HepG2 (cell line): ENCODE measurements at regions not wholly inside any gene's neighbourhood (a gene's known extent, or its start where the extent isn't known, plus 50 kb on each side); places are given as distances from the start of the nearest gene placed in this dataset.

Experiments
- ATAC-seq: fragments of 200-7000 bp; cut with Tn5 transposase; 3 replicates; pipeline ENCODE4 v1.9.1; 2020; ENCODE audit warnings: mild to moderate bottlenecking, moderate library complexity
- BruUV-seq: library from RNA; stranded (reverse); fragments of 400-500 nt; replicated peaks from 2 replicates; lab custom pipeline; 2021; lab: Mats Ljungman, UMichigan
- CTCF ChIA-PET: fragments of 300-600 bp; formaldehyde crosslinking; extraction: SDS; loops from one replicate; lab custom pipeline; 2021; ENCODE audit warnings: low total read pairs, inconsistent platforms, low intra/inter-chr PET ratio; lab: Yijun Ruan, JAX
- POLR2A ChIA-PET: fragments of 350-600 bp; sonication (Branson Sonifier 250); formaldehyde crosslinking; loops from one replicate; lab custom pipeline; 2020; ENCODE audit warnings: antibody characterized with exemption, inconsistent platforms; lab: Yijun Ruan, JAX
- DNase-seq: peaks from one replicate; pipeline ENCODE4 v3.0.0-alpha.2; 2015; ENCODE audit warnings: low spot score
- FAIRE-seq: peaks from 3 replicates; lab custom pipeline; 2011; peaks lifted over from hg19 to GRCh38; lab: Jason Lieb, UNC
- H2AFZ ChIP-seq: one replicate; pipeline ENCODE4 v1.6.1; 2011; ENCODE audit warnings: low read length, inconsistent platforms
- H3K27ac ChIP-seq: fragments of 300-600 bp; 3 replicates; pipeline ENCODE4 v1.8.0; 2011; ENCODE audit warnings: mixed run types, mild to moderate bottlenecking, mixed read lengths, low read length, inconsistent platforms; ENCODE audit not compliant: insufficient read depth; ENCODE audit errors: extremely low read length
- H3K27me3 ChIP-seq, 2 experiments: fragments of 200-600 bp in 1 of 2; 2 replicates in 1 of 2; 3 replicates in 1 of 2; pipeline versions ENCODE4 v1.6.0 to v1.8.0; 2011; ENCODE audit warnings: low read length in 2 of 2, mild to moderate bottlenecking in 2 of 2, moderate library complexity in 2 of 2, inconsistent platforms in 1 of 2; ENCODE audit not compliant: insufficient read depth in 2 of 2, control insufficient read depth in 1 of 2
- H3K36me3 ChIP-seq, 2 experiments: fragments of 200-600 bp in 1 of 2; replicated peaks in 1 of 2; 2 replicates in 1 of 2; 3 replicates in 1 of 2; pipeline versions ENCODE4 v1.5.1 to v1.8.0; 2011; ENCODE audit warnings: low read length in 2 of 2, inconsistent platforms in 1 of 2; ENCODE audit not compliant: insufficient read depth in 2 of 2, control insufficient read depth in 1 of 2
- H3K4me1 ChIP-seq: 2 replicates; pipeline ENCODE4 v1.5.1; 2012; ENCODE audit warnings: low read length, inconsistent platforms; ENCODE audit not compliant: insufficient read depth
- H3K4me2 ChIP-seq: 2 replicates; pipeline ENCODE4 v1.6.0; 2011; ENCODE audit warnings: low read depth, low read length, inconsistent platforms
- H3K4me3 ChIP-seq, 3 experiments: fragments of 200-600 bp in 1 of 3; sonication (generic), shearing (Covaris generic) in 1 of 3; replicated peaks in 1 of 3; 2 replicates each; pipeline ENCODE4 v1.5.1; 2011 to 2016; ENCODE audit warnings: low read length in 3 of 3, inconsistent platforms in 2 of 3, low read depth in 2 of 3, mild to moderate bottlenecking in 2 of 3, control low read depth in 1 of 3, mixed read lengths in 1 of 3; ENCODE audit not compliant: insufficient read depth in 1 of 3
- H3K79me2 ChIP-seq: one replicate; pipeline ENCODE4 v1.6.1; 2011; ENCODE audit warnings: low read length, inconsistent platforms; ENCODE audit not compliant: insufficient read depth
- H3K9ac ChIP-seq: 2 replicates; pipeline ENCODE4 v1.6.0; 2011; ENCODE audit warnings: mild to moderate bottlenecking, low read depth, low read length, inconsistent platforms; ENCODE audit not compliant: insufficient read depth
- H3K9me3 ChIP-seq: 2 replicates; pipeline ENCODE4 v1.5.1; 2012; ENCODE audit warnings: mild to moderate bottlenecking, low read length
- H4K20me1 ChIP-seq: 2 replicates; pipeline ENCODE4 v1.6.0; 2011; ENCODE audit warnings: inconsistent platforms, mild to moderate bottlenecking, low read length, moderate library complexity; ENCODE audit not compliant: insufficient read depth
- BRCA1 ChIP-seq: sonication (generic); formaldehyde crosslinking; IDR thresholded peaks from 2 replicates; pipeline ENCODE4 v1.4.0; 2020; ENCODE audit warnings: missing genetic modification reagents
- GATA4 ChIP-seq: sonication (generic); IDR thresholded peaks from 2 replicates; pipeline ENCODE4 v1.6.1; 2016; ENCODE audit warnings: antibody characterized with exemption, low read depth, borderline replicate concordance
- HNRNPUL1 ChIP-seq: fragments of 200-400 bp; formaldehyde crosslinking; IDR thresholded peaks from 2 replicates; pipeline ENCODE4 v1.6.1; 2017; ENCODE audit warnings: low read depth, mild to moderate bottlenecking, low read length, moderate library complexity
- KDM6A ChIP-seq: IDR thresholded peaks from 2 replicates; pipeline ENCODE4 v1.6.1; 2016; ENCODE audit warnings: low read depth
- KLF9 ChIP-seq: IDR thresholded peaks from 2 replicates; pipeline ENCODE4 v1.6.1; 2016; ENCODE audit warnings: low read depth
- MAFK ChIP-seq, 2 experiments: IDR thresholded peaks in 1 of 2; conservative IDR thresholded peaks in 1 of 2; 2 replicates each; pipeline ENCODE4 v1.6.1; 2011; ENCODE audit warnings: improper control_type of control experiment in 2 of 2, low read length in 2 of 2
- NR2F6 ChIP-seq, 2 experiments: IDR thresholded peaks; 2 replicates each; pipeline ENCODE4 v1.6.1; 2016; ENCODE audit warnings: antibody characterized with exemption in 1 of 2, mild to moderate bottlenecking in 1 of 2
- RAD51 ChIP-seq: fragments of 450-650 bp; IDR thresholded peaks from 2 replicates; pipeline ENCODE4 v1.6.1; 2016; ENCODE audit warnings: borderline replicate concordance
- ZMAT3 ChIP-seq: sonication (generic); formaldehyde crosslinking; conservative IDR thresholded peaks from 2 replicates; pipeline ENCODE4 v1.7.0; 2021; ENCODE audit warnings: missing genetic modification reagents
- ZNF317 ChIP-seq: sonication (generic); formaldehyde crosslinking; IDR thresholded peaks from 2 replicates; pipeline ENCODE4 v1.5.0; 2020; ENCODE audit warnings: mild to moderate bottlenecking, missing genetic modification reagents
- ZNF329 ChIP-seq: sonication (generic); formaldehyde crosslinking; IDR thresholded peaks from 2 replicates; pipeline ENCODE4 v1.9.0; 2021; ENCODE audit warnings: low read depth, mild to moderate bottlenecking, missing genetic modification reagents
- ZNF781 ChIP-seq: sonication (generic); formaldehyde crosslinking; IDR thresholded peaks from 2 replicates; pipeline ENCODE4 v1.5.1; 2020; ENCODE audit warnings: borderline replicate concordance, mild to moderate bottlenecking, missing genetic modification reagents; ENCODE audit errors: not compliant biosample characterization
- ZNF788 ChIP-seq: sonication (generic); formaldehyde crosslinking; IDR thresholded peaks from 2 replicates; pipeline ENCODE4 v1.5.0; 2020; ENCODE audit warnings: mild to moderate bottlenecking, missing genetic modification reagents, borderline replicate concordance
- WGBS: methylation state at CpG from one replicate; pipeline ENCODE4 v1.1.6; 2017; ENCODE audit warnings: low lambda C conversion rate; 5-methylcytosine and 5-hydroxymethylcytosine counted together
- in situ Hi-C: cut with HindIII; loops from 2 replicates; pipeline ENCODE4 v1.10.0; 2017; ENCODE audit warnings: low pct_unique_long_range_greater_than_20kb; ENCODE audit not compliant: extremely low pct_ligation_motif_present
- intact Hi-C: fragments of 100-400 bp; cut with micrococcal nuclease; formaldehyde crosslinking; loops from one replicate; pipeline ENCODE4 v1.10.0; 2022; ENCODE audit not compliant: unreplicated experiment
- TF ChIP-seq, protein P1 (sequence below): sonication (generic); formaldehyde crosslinking; IDR thresholded peaks from 2 replicates; pipeline ENCODE4 v1.5.1; 2020; ENCODE audit warnings: mild to moderate bottlenecking, missing genetic modification reagents
- TF ChIP-seq, protein P2 (sequence below): sonication (generic); formaldehyde crosslinking; IDR thresholded peaks from 2 replicates; pipeline ENCODE4 v1.4.0; 2020; ENCODE audit warnings: missing genetic modification reagents, borderline replicate concordance
- TF ChIP-seq, protein P3 (sequence below), 2 experiments: fragments of 450-650 bp in 1 of 2; sonication (generic) in 1 of 2; formaldehyde crosslinking; IDR thresholded peaks; 2 replicates each; pipeline versions ENCODE4 v1.5.0 to v1.8.0; 2020 to 2022; ENCODE audit warnings: mild to moderate bottlenecking in 1 of 2, missing genetic modification reagents in 1 of 2

DNA sequence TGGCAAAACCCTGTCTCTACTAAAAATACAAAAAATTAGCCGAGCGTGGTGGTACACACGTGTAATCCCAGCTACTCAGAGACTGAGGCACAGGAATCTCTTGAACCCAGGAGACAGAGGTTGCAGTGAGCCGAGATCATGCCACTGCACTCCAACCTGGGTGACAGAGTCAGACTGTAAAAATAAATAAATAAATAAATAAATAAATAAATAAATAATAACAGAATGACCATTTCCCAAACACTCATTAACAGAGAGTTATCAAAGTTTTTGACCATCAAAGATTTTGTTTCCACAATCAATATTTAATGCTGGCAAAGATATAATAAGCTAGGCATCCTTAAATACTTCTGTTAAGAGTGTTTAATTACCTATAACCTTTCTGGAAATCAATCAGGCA, 299.4 kb downstream of the KCTD12 start (continued):
- TF ChIP-seq, protein P1, sequence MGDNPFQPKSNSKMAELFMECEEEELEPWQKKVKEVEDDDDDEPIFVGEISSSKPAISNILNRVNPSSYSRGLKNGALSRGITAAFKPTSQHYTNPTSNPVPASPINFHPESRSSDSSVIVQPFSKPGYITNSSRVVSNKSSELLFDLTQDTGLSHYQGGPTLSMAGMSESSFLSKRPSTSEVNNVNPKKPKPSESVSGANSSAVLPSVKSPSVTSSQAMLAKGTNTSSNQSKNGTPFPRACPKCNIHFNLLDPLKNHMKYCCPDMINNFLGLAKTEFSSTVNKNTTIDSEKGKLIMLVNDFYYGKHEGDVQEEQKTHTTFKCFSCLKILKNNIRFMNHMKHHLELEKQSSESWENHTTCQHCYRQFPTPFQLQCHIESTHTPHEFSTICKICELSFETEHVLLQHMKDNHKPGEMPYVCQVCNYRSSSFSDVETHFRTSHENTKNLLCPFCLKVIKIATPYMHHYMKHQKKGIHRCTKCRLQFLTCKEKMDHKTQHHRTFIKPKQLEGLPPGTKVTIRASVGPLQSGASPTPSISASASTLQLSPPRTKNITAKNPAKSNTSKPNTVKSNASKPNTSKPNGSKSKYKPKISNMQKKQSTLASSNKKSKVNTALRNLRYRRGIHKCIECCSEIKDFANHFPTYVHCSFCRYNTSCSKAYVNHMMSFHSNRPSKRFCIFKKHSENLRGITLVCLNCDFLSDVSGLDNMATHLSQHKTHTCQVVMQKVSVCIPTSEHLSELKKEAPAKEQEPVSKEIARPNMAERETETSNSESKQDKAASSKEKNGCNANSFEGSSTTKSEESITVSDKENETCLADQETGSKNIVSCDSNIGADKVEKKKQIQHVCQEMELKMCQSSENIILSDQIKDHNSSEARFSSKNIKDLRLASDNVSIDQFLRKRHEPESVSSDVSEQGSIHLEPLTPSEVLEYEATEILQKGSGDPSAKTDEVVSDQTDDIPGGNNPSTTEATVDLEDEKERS (CRISPR knock-in tag): no peak
- TF ChIP-seq HNRNPUL1: no peak

DNA sequence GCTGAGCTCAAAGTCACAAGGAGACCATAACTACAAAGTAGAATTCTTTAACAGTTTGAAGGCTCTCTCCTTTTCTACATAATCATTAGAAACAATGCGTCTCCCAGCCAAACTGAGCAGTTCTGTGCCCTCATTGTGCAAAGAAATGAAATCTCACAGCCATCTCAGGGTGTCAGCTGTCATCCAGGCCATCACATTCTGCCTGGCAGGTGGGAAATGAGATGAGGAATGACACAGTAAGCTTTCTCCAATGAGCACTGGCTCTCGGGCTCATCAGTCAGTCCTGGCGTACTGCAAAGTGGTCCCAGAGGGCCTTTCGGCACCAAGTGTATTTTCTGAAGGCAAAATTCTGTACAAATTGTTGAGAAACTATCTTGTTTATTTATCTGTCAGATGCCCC, 306.5 kb downstream of the KCTD12 start:
- Histone ChIP-seq H3K4me3 (no peak overlapping the region), H3K4me1 (no peaks in the 10 kb centered on the region), H3K27me3 (no peaks in the 10 kb centered on the region; a peak in 1 of 5 replicates), H4K20me1 (no peaks in the 10 kb centered on the region), H3K36me3 (no peaks in the 10 kb centered on the region), H3K9me3 (peaks cover 6% of the 10 kb centered on the region; the same call in 1 of the 2 replicates), H3K27ac (no peak overlapping the region), H3K4me2 (no peak overlapping the region), H3K9ac (no peak overlapping the region), H3K79me2 (no peaks in the 10 kb centered on the region), H2AFZ (no peak overlapping the region)
- BruUV-seq: no TSS peak
- in situ Hi-C loops (no loop called here), intact Hi-C loops (no loop called here)
- no peak for FAIRE-seq
- ATAC-seq: no peak
- WGBS: 0% methylated on average over 4 of the region's 4 CpGs
- POLR2A ChIA-PET: no interaction called here
- CTCF ChIA-PET: no interaction called here
- no peak for DNase-seq
- TF ChIP-seq ZMAT3 (CRISPR knock-in tag): no peak
- TF ChIP-seq NR2F6 (IDR thresholded peaks at IDR 0.05): no peak
- TF ChIP-seq NR2F6 (CRISPR knock-in tag; IDR thresholded peaks at IDR 0.05): no peak
- TF ChIP-seq GATA4: no peak
- TF ChIP-seq KLF9 (CRISPR knock-in tag): no peak
- TF ChIP-seq BRCA1 (CRISPR knock-in tag): no peak
- no peak for TF ChIP-seq ZNF317 (CRISPR knock-in tag)
- TF ChIP-seq, protein P2, sequence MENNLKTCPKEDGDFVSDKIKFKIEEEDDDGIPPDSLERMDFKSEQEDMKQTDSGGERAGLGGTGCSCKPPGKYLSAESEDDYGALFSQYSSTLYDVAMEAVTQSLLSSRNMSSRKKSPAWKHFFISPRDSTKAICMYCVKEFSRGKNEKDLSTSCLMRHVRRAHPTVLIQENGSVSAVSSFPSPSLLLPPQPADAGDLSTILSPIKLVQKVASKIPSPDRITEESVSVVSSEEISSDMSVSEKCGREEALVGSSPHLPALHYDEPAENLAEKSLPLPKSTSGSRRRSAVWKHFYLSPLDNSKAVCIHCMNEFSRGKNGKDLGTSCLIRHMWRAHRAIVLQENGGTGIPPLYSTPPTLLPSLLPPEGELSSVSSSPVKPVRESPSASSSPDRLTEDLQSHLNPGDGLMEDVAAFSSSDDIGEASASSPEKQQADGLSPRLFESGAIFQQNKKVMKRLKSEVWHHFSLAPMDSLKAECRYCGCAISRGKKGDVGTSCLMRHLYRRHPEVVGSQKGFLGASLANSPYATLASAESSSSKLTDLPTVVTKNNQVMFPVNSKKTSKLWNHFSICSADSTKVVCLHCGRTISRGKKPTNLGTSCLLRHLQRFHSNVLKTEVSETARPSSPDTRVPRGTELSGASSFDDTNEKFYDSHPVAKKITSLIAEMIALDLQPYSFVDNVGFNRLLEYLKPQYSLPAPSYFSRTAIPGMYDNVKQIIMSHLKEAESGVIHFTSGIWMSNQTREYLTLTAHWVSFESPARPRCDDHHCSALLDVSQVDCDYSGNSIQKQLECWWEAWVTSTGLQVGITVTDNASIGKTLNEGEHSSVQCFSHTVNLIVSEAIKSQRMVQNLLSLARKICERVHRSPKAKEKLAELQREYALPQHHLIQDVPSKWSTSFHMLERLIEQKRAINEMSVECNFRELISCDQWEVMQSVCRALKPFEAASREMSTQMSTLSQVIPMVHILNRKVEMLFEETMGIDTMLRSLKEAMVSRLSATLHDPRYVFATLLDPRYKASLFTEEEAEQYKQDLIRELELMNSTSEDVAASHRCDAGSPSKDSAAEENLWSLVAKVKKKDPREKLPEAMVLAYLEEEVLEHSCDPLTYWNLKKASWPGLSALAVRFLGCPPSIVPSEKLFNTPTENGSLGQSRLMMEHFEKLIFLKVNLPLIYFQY (CRISPR knock-in tag): no peak
- TF ChIP-seq ZNF788 (CRISPR knock-in tag): no peak
- no peak for TF ChIP-seq ZNF329 (CRISPR knock-in tag)
- no peak for TF ChIP-seq KDM6A (CRISPR knock-in tag)
- no peak for TF ChIP-seq MAFK (conservative IDR thresholded peaks at IDR 0.05 in 1 of 2, IDR thresholded peaks at IDR 0.05 in 1 of 2; ENCODE audit: low read length in 2 of 2)
- TF ChIP-seq, protein P3, sequence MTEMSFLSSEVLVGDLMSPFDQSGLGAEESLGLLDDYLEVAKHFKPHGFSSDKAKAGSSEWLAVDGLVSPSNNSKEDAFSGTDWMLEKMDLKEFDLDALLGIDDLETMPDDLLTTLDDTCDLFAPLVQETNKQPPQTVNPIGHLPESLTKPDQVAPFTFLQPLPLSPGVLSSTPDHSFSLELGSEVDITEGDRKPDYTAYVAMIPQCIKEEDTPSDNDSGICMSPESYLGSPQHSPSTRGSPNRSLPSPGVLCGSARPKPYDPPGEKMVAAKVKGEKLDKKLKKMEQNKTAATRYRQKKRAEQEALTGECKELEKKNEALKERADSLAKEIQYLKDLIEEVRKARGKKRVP (CRISPR knock-in tag; IDR thresholded peaks at IDR 0.05): no peak
- TF ChIP-seq RAD51: no peak
- no peak for TF ChIP-seq ZNF781
